Mesothelial cell of epicardium (in vitro differentiated cells): ENCODE measurements at regions not wholly inside any gene's neighbourhood (a gene's known extent, or its start where the extent isn't known, plus 50 kb on each side); places are given as distances from the start of the nearest gene placed in this dataset.

Experiments
- DNase-seq, 2 experiments: peaks; one replicate each; pipeline ENCODE4 v3.0.0; 2021; ENCODE audit warnings: low spot score in 2 of 2; ENCODE audit not compliant: unreplicated experiment in 2 of 2
- H3K27ac Mint-ChIP-seq: 2 replicates; pipeline ENCODE4 v1.8.0; 2021; ENCODE audit warnings: mixed read lengths
- H3K27me3 Mint-ChIP-seq: 2 replicates; pipeline ENCODE4 v1.8.0; 2021; ENCODE audit warnings: low read depth, mixed read lengths
- H3K36me3 Mint-ChIP-seq: 2 replicates; pipeline ENCODE4 v1.8.0; 2021; ENCODE audit warnings: mixed read lengths
- H3K4me1 Mint-ChIP-seq: 2 replicates; pipeline ENCODE4 v1.8.0; 2021; ENCODE audit warnings: mixed read lengths
- H3K4me3 Mint-ChIP-seq: 2 replicates; pipeline ENCODE4 v1.8.0; 2021; ENCODE audit warnings: mild to moderate bottlenecking, moderate library complexity, mixed read lengths
- H3K9me3 Mint-ChIP-seq: 2 replicates; pipeline ENCODE4 v1.8.0; 2021; ENCODE audit warnings: mixed read lengths
- TF ChIP-seq, protein P1 (sequence below): fragments of 200-600 bp; sonication (generic); IDR thresholded peaks from one replicate; pipeline ENCODE4 v1.5.0; 2021; ENCODE audit warnings: antibody characterized with exemption; ENCODE audit not compliant: unreplicated experiment

DNA sequence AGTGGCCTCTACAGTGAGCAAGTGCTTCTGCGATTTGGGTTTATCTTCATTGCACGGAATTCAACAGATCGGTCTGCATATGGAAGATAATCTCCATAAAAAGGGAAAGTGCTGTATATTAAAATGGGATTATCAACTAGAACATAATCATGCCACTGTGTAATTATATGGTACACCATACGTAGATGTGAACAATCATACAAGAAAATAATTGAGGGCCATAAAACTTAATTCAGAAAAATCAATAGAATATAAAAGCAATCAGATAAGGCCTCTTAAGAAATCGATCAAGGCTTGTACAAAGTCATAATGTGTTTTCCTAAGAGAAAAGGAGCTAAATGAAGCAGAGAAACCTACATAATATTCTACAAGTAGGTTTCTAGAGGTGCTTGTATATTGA, 157.5 kb upstream of the MGMT start:
- H3K27ac Mint-ChIP-seq, result no peak overlapping the region
- H3K4me1 Mint-ChIP-seq, result peaks cover 14% of the 10 kb centered on the region
- H3K36me3 Mint-ChIP-seq, result no peaks in the 10 kb centered on the region
- TF ChIP-seq, protein P1, sequence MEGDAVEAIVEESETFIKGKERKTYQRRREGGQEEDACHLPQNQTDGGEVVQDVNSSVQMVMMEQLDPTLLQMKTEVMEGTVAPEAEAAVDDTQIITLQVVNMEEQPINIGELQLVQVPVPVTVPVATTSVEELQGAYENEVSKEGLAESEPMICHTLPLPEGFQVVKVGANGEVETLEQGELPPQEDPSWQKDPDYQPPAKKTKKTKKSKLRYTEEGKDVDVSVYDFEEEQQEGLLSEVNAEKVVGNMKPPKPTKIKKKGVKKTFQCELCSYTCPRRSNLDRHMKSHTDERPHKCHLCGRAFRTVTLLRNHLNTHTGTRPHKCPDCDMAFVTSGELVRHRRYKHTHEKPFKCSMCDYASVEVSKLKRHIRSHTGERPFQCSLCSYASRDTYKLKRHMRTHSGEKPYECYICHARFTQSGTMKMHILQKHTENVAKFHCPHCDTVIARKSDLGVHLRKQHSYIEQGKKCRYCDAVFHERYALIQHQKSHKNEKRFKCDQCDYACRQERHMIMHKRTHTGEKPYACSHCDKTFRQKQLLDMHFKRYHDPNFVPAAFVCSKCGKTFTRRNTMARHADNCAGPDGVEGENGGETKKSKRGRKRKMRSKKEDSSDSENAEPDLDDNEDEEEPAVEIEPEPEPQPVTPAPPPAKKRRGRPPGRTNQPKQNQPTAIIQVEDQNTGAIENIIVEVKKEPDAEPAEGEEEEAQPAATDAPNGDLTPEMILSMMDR, result no peak
- H3K27me3 Mint-ChIP-seq, result peaks cover 6% of the 10 kb centered on the region
- no peak for DNase-seq
- H3K4me3 Mint-ChIP-seq, result no peak overlapping the region
- H3K9me3 Mint-ChIP-seq, result peaks cover 9% of the 10 kb centered on the region

DNA sequence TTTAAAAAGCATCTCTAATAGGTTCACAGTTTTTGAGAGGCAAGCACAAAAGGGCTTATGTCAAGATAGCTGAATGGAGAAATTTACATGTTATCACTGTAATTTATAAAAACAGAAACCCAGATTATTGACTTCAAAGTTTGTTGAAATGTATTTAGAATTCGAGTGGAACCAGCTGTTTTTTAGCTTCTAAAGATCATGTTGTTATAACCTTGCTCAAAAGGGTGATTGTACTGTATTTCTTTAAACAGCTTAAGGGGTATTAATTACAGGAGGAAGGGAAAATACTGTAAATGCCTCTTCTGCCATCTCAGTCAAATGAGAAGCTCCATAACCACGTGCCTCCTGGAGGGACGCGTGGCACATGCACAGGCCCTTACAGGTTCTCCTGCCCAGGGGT, 156.2 kb upstream of the MGMT start:
- Mint-ChIP-seq H3K9me3 (peaks cover 17% of the 10 kb centered on the region), H3K4me3 (no peak overlapping the region), H3K27ac (no peak overlapping the region), H3K27me3 (peaks cover 6% of the 10 kb centered on the region), H3K4me1 (peaks cover 10% of the 10 kb centered on the region), H3K36me3 (no peaks in the 10 kb centered on the region)
- TF ChIP-seq, protein P1, result no peak
- DNase-seq, result no peak

DNA sequence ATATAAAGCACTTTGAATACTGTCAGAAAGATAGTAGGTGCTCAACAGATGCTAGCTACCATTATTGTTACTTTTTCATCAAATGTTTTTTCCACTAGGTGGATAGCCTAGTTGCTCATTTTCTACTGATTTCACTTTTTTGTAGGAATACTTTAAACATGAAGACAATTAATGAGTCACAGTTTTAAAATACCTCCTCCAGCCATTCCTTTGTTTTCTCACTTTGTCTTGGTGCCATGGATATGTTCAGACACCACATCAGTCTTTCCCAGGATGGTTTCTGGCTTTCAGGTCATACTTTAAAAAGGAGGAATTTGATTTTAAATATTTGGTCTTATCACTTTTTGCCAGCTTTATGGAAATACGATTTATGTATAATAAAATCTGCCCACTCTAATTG, 147.1 kb upstream of the MGMT start:
- Mint-ChIP-seq H3K27me3 (no peaks in the 10 kb centered on the region), H3K4me3 (no peak overlapping the region), H3K27ac (no peak overlapping the region), H3K4me1 (peaks cover 13% of the 10 kb centered on the region), H3K36me3 (no peaks in the 10 kb centered on the region), H3K9me3 (peaks cover 37% of the 10 kb centered on the region)
- no peak for DNase-seq
- TF ChIP-seq, protein P1, result no peak

DNA sequence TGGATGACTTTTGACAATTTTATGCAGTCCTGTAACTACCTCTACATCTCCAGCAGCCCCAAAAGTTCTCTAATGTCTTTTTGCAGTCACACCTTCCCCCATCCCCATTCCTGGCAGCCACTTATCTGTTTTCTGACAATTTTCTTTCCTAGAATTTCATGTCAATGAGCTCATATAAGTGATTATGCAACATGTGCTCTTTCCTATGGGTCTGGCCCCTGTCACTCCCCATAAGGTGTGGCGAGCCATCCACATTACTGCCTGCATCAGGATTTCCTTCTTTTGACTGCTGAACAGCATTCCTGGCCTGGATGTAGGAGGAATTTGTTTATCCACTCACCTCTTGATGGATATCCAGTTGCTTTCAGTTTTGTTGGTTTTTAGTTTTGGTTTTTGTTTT, 146.7 kb upstream of the MGMT start:
- Mint-ChIP-seq H3K27ac (no peak overlapping the region), H3K27me3 (no peaks in the 10 kb centered on the region), H3K9me3 (peaks cover 34% of the 10 kb centered on the region), H3K36me3 (no peaks in the 10 kb centered on the region), H3K4me3 (no peak overlapping the region), H3K4me1 (peaks cover 13% of the 10 kb centered on the region)
- DNase-seq, result no peak
- TF ChIP-seq, protein P1, result no peak

DNA sequence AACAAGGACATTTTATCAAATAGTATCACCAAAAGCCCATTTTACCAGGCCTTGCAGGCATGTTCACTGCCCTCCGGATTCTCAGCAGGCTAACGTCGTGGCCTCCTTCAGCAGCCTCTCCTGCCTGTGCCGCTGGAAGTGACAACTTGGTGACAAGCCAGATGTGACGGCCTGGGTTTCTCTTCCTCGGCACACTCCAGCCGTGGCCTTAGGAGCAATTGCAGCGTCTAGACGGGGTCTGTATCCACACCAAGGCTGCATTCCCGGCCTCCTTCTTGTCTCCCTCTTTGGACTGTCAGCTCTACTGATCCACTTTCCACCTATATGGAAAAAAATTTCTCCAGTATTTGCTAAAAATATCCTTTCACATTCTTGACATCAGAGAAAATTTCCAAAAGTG, 145.3 kb upstream of the MGMT start:
- peaks cover 24% of the 10 kb centered on the region for H3K9me3 Mint-ChIP-seq
- no peak overlapping the region for H3K27ac Mint-ChIP-seq
- peaks cover 5% of the 10 kb centered on the region for H3K27me3 Mint-ChIP-seq
- DNase-seq, result no peak
- H3K4me1 Mint-ChIP-seq, result peaks cover 13% of the 10 kb centered on the region
- TF ChIP-seq, protein P1, result no peak
- no peaks in the 10 kb centered on the region for H3K36me3 Mint-ChIP-seq
- no peak overlapping the region for H3K4me3 Mint-ChIP-seq
